PC-3 (cell line): ENCODE measurements at regions not wholly inside any gene's neighbourhood (a gene's known extent, or its start where the extent isn't known, plus 50 kb on each side); places are given as distances from the start of the nearest gene placed in this dataset.

Experiments
- CTCF ChIP-seq: fragments of 300-600 bp; sonication (generic); conservative IDR thresholded peaks from 2 replicates; pipeline ENCODE4 v1.5.1; 2017; ENCODE audit warnings: antibody characterized with exemption, low read depth, mild to moderate bottlenecking, low read length
- EZH2 ChIP-seq: fragments of 300-600 bp; sonication (generic); IDR thresholded peaks from one replicate; pipeline ENCODE4 v1.6.1; 2017; ENCODE audit warnings: antibody characterized with exemption, mild to moderate bottlenecking, low read length; ENCODE audit not compliant: unreplicated experiment
- EZH2phosphoT487 ChIP-seq: fragments of 300-600 bp; sonication (generic); IDR thresholded peaks from 2 replicates; pipeline ENCODE4 v1.6.1; 2018; ENCODE audit warnings: mild to moderate bottlenecking, antibody characterized with exemption, low read length, borderline replicate concordance

- TF ChIP-seq CTCF (no peak), EZH2 (no peak), EZH2phosphoT487 (no peak)
These were observed 223.6 kb upstream of the JUN start for GRCh38 chr1:59007429-59007819.
